G401.6 (cell line): ENCODE measurements at regions not wholly inside any gene's neighbourhood (a gene's known extent, or its start where the extent isn't known, plus 50 kb on each side); places are given as distances from the start of the nearest gene placed in this dataset.
A peak's percentile ranks its signal among the peaks of the same experiment; 100 is the strongest.
"Not testable (repeated sequence)": the region's sequence is repeated elsewhere in the genome, so short reads cannot be mapped to it uniquely, and the experiment has no call there.

Experiments used
- FAIRE-seq: peaks from 2 replicates; lab custom pipeline; 2012; peaks lifted over from hg19 to GRCh38; lab: Jason Lieb, UNC

- no peak for FAIRE-seq
Measured at GRCh38 chr20:36082315-36082915, 72.1 kb upstream of the EPB41L1 start.

- FAIRE-seq: not testable (repeated sequence)
Measured at GRCh38 chr20:36083200-36083599, 71.3 kb upstream of the EPB41L1 start.

- FAIRE-seq: no peak
Measured at GRCh38 chr20:36084356-36084755, 70.2 kb upstream of the EPB41L1 start.

GRCh38 chr20:36084897-36085613, 69.5 kb upstream of the EPB41L1 start:
- no peak for FAIRE-seq

- FAIRE-seq: peak; percentile 74
Measured at GRCh38 chr20:36085686-36086267, 68.8 kb upstream of the EPB41L1 start.

GRCh38 chr20:36086767-36087166, 67.8 kb upstream of the EPB41L1 start:
- FAIRE-seq: no peak

GRCh38 chr20:36090223-36090622, 64.3 kb upstream of the EPB41L1 start:
- no peak for FAIRE-seq

GRCh38 chr20:36091561-36092397, 62.8 kb upstream of the EPB41L1 start:
- no peak for FAIRE-seq

- FAIRE-seq: no peak
Measured at GRCh38 chr20:36092398-36093024, 62.0 kb upstream of the EPB41L1 start.

- no peak for FAIRE-seq
Measured at GRCh38 chr20:36093025-36093803, 61.3 kb upstream of the EPB41L1 start.

GRCh38 chr20:36093804-36094145, 60.8 kb upstream of the EPB41L1 start:
- no peak for FAIRE-seq

GRCh38 chr20:36094497-36094896, 60.0 kb upstream of the EPB41L1 start:
- FAIRE-seq: no peak

GRCh38 chr20:36096435-36096834, 58.1 kb upstream of the EPB41L1 start:
- FAIRE-seq: no peak

- FAIRE-seq: no peak
Measured at GRCh38 chr20:36097337-36098151, 57.0 kb upstream of the EPB41L1 start.

GRCh38 chr20:36098364-36098763, 56.2 kb upstream of the EPB41L1 start:
- FAIRE-seq: no peak

- FAIRE-seq: no peak
Measured at GRCh38 chr20:36099106-36099505, 55.4 kb upstream of the EPB41L1 start.

- FAIRE-seq: no peak
Measured at GRCh38 chr20:36101192-36101591, 53.3 kb upstream of the EPB41L1 start.

GRCh38 chr20:36102306-36102705, 52.2 kb upstream of the EPB41L1 start:
- no peak for FAIRE-seq

- FAIRE-seq: no peak
Measured at GRCh38 chr20:36102809-36103596, 51.5 kb upstream of the EPB41L1 start.

GRCh38 chr20:36104244-36104643, 50.3 kb upstream of the EPB41L1 start:
- no peak for FAIRE-seq
